CD14-positive monocyte (primary cell): ENCODE measurements at regions not wholly inside any gene's neighbourhood (a gene's known extent, or its start where the extent isn't known, plus 50 kb on each side); places are given as distances from the start of the nearest gene placed in this dataset.

ENCODE experiments used
- DNase-seq, 3 donors: peaks; one replicate each; pipeline ENCODE4 v3.0.0-alpha.2; 2011 to 2022
- H2AFZ ChIP-seq: 2 replicates; pipeline ENCODE4 v1.6.0; 2012; ENCODE audit warnings: mild to moderate bottlenecking, low read depth, low read length, inconsistent platforms; ENCODE audit not compliant: insufficient read depth, poor library complexity, severe bottlenecking
- H3K27ac ChIP-seq, 2 donors: 1 replicate in 1 of 2; 2 replicates in 1 of 2; pipeline ENCODE4 v1.5.1; 2012 to 2013; ENCODE audit warnings: low read length in 2 of 2, control low read depth in 1 of 2, inconsistent platforms in 1 of 2, low read depth in 1 of 2, mild to moderate bottlenecking in 1 of 2
- H3K27me3 ChIP-seq, 2 donors: one replicate each; pipeline versions ENCODE4 v1.6.0 to v1.6.1; 2011 to 2013; ENCODE audit warnings: low read length in 2 of 2; ENCODE audit not compliant: control insufficient read depth in 2 of 2, insufficient read depth in 2 of 2
- H3K36me3 ChIP-seq, 2 donors: replicated peaks in 1 of 2; 1 replicate in 1 of 2; 2 replicates in 1 of 2; pipeline versions ENCODE4 v1.5.1 to v1.6.1; 2012 to 2013; ENCODE audit warnings: low read length in 2 of 2, control low read depth in 1 of 2, inconsistent platforms in 1 of 2, mild to moderate bottlenecking in 1 of 2; ENCODE audit not compliant: insufficient read depth in 2 of 2, control insufficient read depth in 1 of 2
- H3K4me1 ChIP-seq, 2 donors: 1 replicate in 1 of 2; 2 replicates in 1 of 2; pipeline versions ENCODE4 v1.5.1 to v1.6.1; 2012 to 2013; ENCODE audit warnings: low read length in 2 of 2, control low read depth in 1 of 2, inconsistent platforms in 1 of 2, mild to moderate bottlenecking in 1 of 2, moderate library complexity in 1 of 2; ENCODE audit not compliant: insufficient read depth in 2 of 2, control insufficient read depth in 1 of 2
- H3K4me2 ChIP-seq: replicated peaks from 2 replicates; pipeline ENCODE3; 2012; ENCODE audit warnings: low read length, moderate library complexity, mild to moderate bottlenecking; ENCODE audit not compliant: poor library complexity, severe bottlenecking; ENCODE audit errors: extremely low read depth
- H3K4me3 ChIP-seq, 3 experiments: fragments of 200-600 bp in 1 of 3; sonication (generic) in 1 of 3; replicated peaks in 1 of 3; 1 replicate in 2 of 3; 2 replicates in 1 of 3; pipeline ENCODE4 v1.5.1; 2011 to 2013; ENCODE audit warnings: low read length in 3 of 3, mild to moderate bottlenecking in 3 of 3, control low read depth in 2 of 3, low read depth in 2 of 3, inconsistent platforms in 1 of 3, moderate library complexity in 1 of 3
- H3K79me2 ChIP-seq: 2 replicates; pipeline ENCODE4 v1.6.0; 2012; ENCODE audit warnings: mild to moderate bottlenecking, control low read depth, inconsistent platforms, low read length, moderate library complexity; ENCODE audit not compliant: insufficient read depth
- H3K9ac ChIP-seq: 2 replicates; pipeline ENCODE4 v1.6.0; 2017; ENCODE audit warnings: low read length, mild to moderate bottlenecking; ENCODE audit not compliant: insufficient read depth, poor library complexity, severe bottlenecking
- H3K9me3 ChIP-seq, 2 donors: replicated peaks in 1 of 2; 1 replicate in 1 of 2; 2 replicates in 1 of 2; pipeline versions ENCODE4 v1.5.1 to v1.6.1; 2012 to 2013; ENCODE audit warnings: low read length in 2 of 2, control low read depth in 1 of 2; ENCODE audit not compliant: control insufficient read depth in 1 of 2, insufficient read depth in 1 of 2
- H4K20me1 ChIP-seq: 2 replicates; pipeline ENCODE4 v1.6.0; 2012; ENCODE audit warnings: mild to moderate bottlenecking, low read length, control low read depth, moderate library complexity; ENCODE audit not compliant: insufficient read depth
- H3K27ac Mint-ChIP-seq, 7 donors: one replicate each; pipeline ENCODE4 v1.8.0; 2020; ENCODE audit warnings: mild to moderate bottlenecking in 7 of 7, mixed read lengths in 7 of 7, moderate library complexity in 6 of 7, inconsistent platforms in 2 of 7
- H3K27me3 Mint-ChIP-seq, 3 donors: one replicate each; pipeline ENCODE4 v1.8.0; 2021 to 2022; ENCODE audit warnings: low read depth in 3 of 3, mild to moderate bottlenecking in 3 of 3, mixed read lengths in 3 of 3, moderate library complexity in 3 of 3, inconsistent platforms in 1 of 3
- H3K36me3 Mint-ChIP-seq, 2 donors: one replicate each; pipeline ENCODE4 v1.8.0; 2020; ENCODE audit warnings: mixed read lengths in 2 of 2, inconsistent platforms in 1 of 2, mild to moderate bottlenecking in 1 of 2
- H3K4me1 Mint-ChIP-seq: one replicate; pipeline ENCODE4 v1.8.0; 2020; ENCODE audit warnings: mild to moderate bottlenecking, mixed read lengths
- H3K4me3 Mint-ChIP-seq, 2 donors: one replicate each; pipeline ENCODE4 v1.8.0; 2020; ENCODE audit warnings: mild to moderate bottlenecking in 2 of 2, mixed read lengths in 2 of 2, moderate library complexity in 1 of 2
- H3K9me3 Mint-ChIP-seq, 7 donors: one replicate each; pipeline ENCODE4 v1.8.0; 2020 to 2022; ENCODE audit warnings: mixed read lengths in 7 of 7, mild to moderate bottlenecking in 6 of 7, moderate library complexity in 6 of 7, inconsistent platforms in 2 of 7
- CTCF ChIP-seq: fragments of 200-600 bp; IDR thresholded peaks from one replicate; pipeline ENCODE4 v1.8.0; 2022; ENCODE audit warnings: antibody characterized with exemption, mild to moderate bottlenecking
- WGBS: methylation state at CpG from one replicate; pipeline ENCODE4 v1.1.5; 2013; ENCODE audit warnings: missing lambda C conversion rate; ENCODE audit not compliant: insufficient coverage; 5-methylcytosine and 5-hydroxymethylcytosine counted together
- intact Hi-C, 2 donors: fragments of 100-400 bp; cut with micrococcal nuclease; formaldehyde crosslinking; loops; one replicate each; pipeline versions ENCODE4 v1.15.0 to v1.15.1; 2023

GRCh38 chr7:51980313-51980712 is 663.7 kb upstream of the COBL start:
- Histone ChIP-seq H3K4me1 (no peaks in the 10 kb centered on the region), H3K36me3 (no peaks in the 10 kb centered on the region), H3K9me3 (peaks cover 0 to 4% of the 10 kb centered on the region in 2 donors), H3K4me3 (no peak overlapping the region), H3K9ac (no peak overlapping the region), H3K4me2 (no peak overlapping the region), H3K79me2 (no peaks in the 10 kb centered on the region), H3K27me3 (no peaks in the 10 kb centered on the region), H3K27ac (no peak overlapping the region), H2AFZ (no peak overlapping the region), H4K20me1 (no peaks in the 10 kb centered on the region)
- Mint-ChIP-seq H3K27ac (no peak overlapping the region), H3K27me3 (no peaks in the 10 kb centered on the region), H3K4me3 (no peak overlapping the region), H3K9me3 (peaks cover 0 to 9% (median 3%) of the 10 kb centered on the region in 7 donors), H3K36me3 (no peaks in the 10 kb centered on the region), H3K4me1 (no peaks in the 10 kb centered on the region)
- intact Hi-C loops, result no loop called here
- TF ChIP-seq CTCF, result no peak
- WGBS, result no CpG with 5 or more reads among the region's 2 CpGs
- DNase-seq, result no peak

- Histone ChIP-seq H3K27ac (no peak overlapping the region), H4K20me1 (no peaks in the 10 kb centered on the region), H3K4me2 (no peak overlapping the region), H3K27me3 (no peaks in the 10 kb centered on the region), H3K9ac (no peak overlapping the region), H3K9me3 (peaks cover 0 to 4% of the 10 kb centered on the region in 2 donors), H3K36me3 (no peaks in the 10 kb centered on the region), H3K79me2 (no peaks in the 10 kb centered on the region), H2AFZ (no peak overlapping the region), H3K4me3 (no peak overlapping the region), H3K4me1 (no peaks in the 10 kb centered on the region)
- peaks cover 0 to 6% (median 0%) of the 10 kb centered on the region in 7 donors for H3K9me3 Mint-ChIP-seq
- no peak overlapping the region for H3K4me3 Mint-ChIP-seq
- no peaks in the 10 kb centered on the region for H3K4me1 Mint-ChIP-seq
- intact Hi-C loops, result no loop called here
- no peaks in the 10 kb centered on the region for H3K36me3 Mint-ChIP-seq
- H3K27me3 Mint-ChIP-seq, result no peaks in the 10 kb centered on the region
- no peak overlapping the region for H3K27ac Mint-ChIP-seq
- no peak for DNase-seq
- no peak for TF ChIP-seq CTCF
These were observed 661.3 kb upstream of the COBL start for GRCh38 chr7:51977913-51978312.
